GM19238 (cell line): ENCODE measurements at regions not wholly inside any gene's neighbourhood (a gene's known extent, or its start where the extent isn't known, plus 50 kb on each side); places are given as distances from the start of the nearest gene placed in this dataset.
A peak's percentile ranks its signal among the peaks of the same experiment; 100 is the strongest.

Experiments used
- DNase-seq: peaks from one replicate; pipeline ENCODE4 v3.0.0; 2011; ENCODE audit warnings: low spot score; ENCODE audit not compliant: insufficient read length

DNA sequence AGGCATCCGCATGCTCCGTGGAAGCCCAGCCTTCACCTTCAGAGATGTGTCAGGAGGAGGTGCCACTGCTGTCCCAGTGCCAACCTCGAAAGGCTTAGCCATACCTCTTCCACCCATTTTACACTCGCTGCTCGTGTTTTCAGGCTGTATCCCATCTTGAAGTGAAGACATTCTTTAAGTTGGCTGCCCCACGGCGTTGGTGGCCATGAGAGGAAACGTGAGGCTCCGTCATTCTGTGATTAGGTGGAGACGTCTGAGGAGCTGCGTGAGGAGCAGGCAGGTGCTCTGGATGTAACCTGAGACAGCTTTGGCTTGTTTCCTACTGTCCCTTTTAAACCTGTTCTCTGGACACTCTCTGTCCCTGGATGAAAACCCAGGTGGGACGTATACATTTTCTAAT, 159.9 kb upstream of the RNF32 start:
- DNase-seq, result no peak

- DNase-seq, result no peak
Observed at GRCh38 chr7:156479596-156479995, 161.0 kb upstream of the RNF32 start.

DNA sequence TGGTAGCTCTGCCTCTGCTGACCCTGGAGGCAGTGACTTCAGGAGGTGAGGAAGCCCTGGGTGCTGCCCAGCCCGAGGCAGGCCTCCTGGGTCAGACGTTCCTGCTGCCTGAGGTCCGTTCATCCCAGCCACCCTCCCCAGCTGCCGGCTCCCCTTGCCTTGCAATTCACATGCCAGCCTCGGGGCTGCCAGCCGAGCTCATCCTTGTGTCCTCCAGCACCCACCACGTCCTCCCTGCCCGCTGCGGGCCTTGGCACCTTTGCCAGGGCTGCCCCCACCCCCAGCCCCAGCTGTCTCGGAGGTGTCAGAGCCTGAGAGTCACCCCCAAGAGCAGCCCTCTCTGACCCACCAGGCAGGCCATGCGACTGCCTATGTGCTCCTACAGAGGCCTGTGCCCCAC, 162.1 kb upstream of the RNF32 start:
- no peak for DNase-seq

GRCh38 chr7:156475666-156476065, 164.9 kb upstream of the RNF32 start:
- DNase-seq, result no peak

GRCh38 chr7:156475179-156475578, 165.4 kb upstream of the RNF32 start:
- no peak for DNase-seq

DNA sequence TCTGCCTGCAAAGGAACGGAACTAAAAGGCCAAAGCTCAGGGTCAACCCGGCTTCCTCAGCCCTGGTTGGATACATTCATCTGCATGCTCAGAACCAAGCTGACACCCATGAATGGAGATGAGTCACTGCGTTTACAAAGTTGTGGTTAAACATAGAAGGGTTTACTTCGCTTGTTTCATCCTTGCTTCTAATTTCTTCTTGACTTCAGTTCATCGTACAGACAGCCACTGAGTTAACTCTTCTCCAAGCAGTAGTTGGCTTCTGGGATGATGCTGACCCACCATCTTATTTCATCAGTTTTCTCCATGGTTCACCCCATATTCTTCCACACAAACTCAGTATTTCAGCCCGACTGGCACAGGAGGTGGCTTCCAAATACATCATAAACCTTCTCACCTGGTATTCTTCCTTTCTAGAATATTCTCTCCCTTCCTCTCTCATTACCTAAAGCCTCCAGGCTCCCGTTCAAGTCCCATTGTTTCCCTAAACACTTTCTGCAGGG, 166.3 kb upstream of the RNF32 start:
- DNase-seq, result no peak

DNA sequence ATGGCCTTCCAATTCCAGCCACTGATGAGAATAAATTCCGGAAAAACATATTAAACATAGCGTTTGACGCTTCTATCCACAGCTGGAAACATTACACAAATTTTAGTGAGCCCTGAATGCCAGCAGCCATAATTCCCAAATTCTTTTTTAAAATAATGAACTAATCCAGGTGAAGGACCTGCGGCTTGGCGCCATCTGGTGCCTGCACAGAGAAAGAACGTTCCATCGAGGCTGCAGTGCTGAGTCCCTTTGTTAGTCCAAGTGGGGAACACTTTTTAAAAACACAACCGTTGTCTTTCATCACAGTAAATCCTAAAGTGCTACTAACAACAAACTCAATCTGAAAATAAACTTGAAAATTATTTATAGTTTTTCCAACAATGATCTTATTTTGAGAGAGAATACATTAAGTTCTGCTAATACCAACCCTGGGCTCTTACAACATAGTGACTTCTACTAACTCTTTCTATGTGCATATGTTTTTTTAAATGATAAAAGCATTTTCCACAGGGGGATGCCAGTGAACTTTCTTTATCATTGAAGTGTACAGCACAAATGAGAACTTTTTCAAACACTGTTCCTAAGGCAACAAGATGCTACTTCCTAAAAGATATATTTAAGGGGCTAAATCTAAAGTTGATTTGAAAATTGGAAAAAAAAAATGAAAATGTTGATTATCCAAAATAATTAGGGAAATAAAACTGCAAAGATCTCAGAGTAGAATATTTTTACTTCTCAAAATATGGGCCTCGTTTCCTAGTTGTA, 166.9 kb upstream of the RNF32 start:
- DNase-seq, result peak; percentile 48

DNA sequence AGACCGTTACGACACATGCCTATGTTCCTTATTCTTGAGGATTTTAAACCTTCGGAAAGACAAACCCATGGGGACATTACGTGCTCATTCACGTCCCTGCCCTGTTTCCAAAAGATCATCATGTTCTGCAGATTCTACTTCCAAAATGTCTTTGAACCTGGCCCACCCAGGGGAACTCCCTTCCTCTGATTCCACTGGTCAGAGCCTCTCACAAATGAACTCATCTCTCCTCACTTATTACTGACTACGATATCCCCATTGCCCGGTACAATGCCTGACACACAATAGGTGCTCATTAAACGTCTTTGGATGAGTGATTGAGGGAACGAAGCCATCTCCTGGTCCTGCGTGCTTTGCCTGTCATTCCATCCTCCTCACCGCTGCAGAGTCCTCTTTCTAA, 168.3 kb upstream of the RNF32 start:
- DNase-seq, result no peak

- DNase-seq, result no peak
Observed at GRCh38 chr7:156470399-156471320, 169.9 kb upstream of the RNF32 start.

DNA sequence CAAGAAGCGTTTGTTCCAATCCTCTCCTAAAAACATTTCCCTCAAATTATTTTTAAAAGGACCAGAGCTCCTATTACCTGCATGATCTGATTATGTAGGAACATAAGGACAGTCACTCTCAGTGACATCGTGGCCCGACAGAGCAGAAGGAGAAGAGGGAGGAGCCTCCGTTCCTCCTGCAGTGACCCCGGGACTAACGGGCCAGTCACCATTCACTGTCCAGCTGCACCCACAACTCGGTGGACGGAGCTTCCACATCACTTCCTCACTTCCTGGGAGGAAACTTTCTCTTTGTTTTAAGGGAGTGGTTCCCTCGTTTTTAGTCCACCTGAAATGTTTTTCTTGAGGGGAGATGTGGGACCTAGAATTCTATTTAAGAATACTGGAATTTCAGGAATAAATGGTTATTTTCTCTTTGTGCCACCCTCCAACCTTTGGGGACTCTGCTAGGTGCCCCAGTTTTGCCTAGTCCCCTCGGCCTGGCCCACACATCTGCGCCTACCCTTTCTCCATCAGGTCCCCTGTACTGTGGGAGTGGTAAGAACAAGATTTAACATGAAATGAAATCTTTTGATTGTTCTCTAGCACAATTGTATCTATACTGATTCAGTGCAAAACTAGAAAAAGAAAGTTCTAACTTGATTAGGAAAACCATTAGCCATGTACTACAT, 173.5 kb upstream of the RNF32 start:
- no peak for DNase-seq

GRCh38 chr7:156466272-156466671, 174.3 kb upstream of the RNF32 start:
- no peak for DNase-seq

- no peak for DNase-seq
Observed at GRCh38 chr7:156465186-156465585, 175.4 kb upstream of the RNF32 start.

GRCh38 chr7:156464339-156464738, 176.2 kb upstream of the RNF32 start:
- no peak for DNase-seq

DNA sequence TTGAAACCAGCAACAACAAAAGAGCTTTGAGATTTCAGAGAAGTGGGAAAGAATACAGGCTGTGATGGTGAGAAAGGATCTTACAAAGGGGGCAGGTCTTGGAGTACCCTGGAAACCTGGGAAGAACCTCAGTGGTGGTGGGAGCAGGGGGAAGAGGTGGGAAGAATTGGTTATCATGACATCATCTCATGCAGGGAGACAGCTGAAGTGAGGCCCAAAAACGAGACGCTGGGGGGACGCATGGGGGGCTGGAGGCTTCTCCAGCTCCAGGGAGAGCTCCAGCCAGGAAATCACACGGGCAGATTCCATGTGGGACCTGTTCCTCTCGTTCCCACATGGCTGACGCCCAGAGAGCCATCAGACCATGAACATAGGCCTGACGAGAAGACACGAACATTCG, 177.3 kb upstream of the RNF32 start:
- no peak for DNase-seq

- no peak for DNase-seq
Observed at GRCh38 chr7:156461881-156462665, 178.5 kb upstream of the RNF32 start.

DNA sequence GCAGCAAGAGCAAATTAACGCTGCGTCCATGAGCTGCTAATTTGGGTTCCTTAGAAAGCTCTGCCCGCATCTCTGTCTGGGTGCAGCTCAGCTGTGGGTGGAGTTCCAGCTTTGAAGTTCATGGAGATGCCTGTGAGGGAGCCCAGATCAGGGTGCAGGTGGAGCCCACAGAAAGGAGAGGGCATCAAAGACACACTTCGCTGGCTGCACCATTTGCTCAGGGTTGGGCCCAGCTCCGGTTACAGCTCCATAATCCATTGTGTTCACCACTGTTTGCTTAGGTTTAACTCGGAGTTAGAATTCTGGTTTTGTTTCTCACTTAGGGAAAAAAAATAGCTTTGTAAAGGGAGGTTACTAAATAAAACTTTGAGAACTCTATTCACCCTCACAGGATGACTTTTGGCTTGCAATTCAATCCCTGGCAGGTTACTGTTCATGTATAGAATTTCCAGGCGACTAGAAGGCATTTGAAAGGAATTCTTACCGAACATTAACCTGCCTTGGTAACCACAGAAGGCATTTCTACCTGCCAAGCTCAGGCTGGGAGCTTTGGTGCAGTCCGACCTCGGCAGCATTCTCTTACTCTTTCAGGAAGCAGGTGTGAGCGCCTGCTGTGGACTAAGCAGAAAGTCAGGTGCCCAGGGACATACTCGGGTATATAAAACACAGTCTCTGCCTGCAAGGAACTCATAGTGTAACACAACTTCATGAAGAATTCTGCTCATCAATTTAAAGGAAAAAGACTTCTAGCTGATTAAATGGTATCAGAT, 179.5 kb upstream of the RNF32 start:
- no peak for DNase-seq

DNA sequence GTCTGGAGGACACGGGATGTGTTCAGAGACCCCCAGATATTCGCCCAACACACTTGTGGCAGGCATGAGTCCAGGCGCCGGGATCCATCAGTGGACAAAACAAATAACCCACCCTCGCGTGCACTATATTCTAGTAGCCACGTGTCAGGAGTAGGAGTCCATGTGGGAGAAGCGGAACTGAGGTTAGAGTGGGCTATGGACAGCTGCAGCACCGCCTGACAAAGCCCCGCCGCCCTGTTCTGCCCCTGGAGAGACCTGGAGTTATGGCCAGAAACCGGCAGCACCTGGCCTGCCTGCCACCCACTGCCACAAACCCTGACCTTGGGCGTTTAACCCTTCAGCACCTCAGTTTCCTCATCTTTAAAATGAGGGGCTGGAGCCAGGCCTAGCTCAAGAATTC, 181.0 kb upstream of the RNF32 start:
- DNase-seq, result no peak

DNA sequence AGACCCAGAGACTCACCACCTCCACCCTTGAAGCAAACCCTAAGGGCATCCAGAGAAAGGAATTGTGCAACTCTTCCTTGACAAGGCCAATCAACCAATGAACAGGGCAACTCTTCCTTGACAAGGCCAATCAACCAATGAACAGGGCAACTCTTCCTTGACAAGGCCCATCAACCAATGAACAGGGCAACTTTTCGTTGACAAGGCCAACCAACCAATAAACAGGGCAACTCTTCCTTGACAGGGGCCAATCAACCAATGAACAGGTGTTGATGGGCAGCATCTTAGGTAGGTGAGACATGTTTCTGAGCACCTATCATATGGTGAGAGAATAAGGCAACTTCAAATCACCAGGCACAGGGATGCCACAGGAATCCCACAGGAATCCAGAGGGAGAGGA, 181.5 kb upstream of the RNF32 start:
- no peak for DNase-seq

- no peak for DNase-seq
Observed at GRCh38 chr7:156458011-156458410, 182.6 kb upstream of the RNF32 start.

DNA sequence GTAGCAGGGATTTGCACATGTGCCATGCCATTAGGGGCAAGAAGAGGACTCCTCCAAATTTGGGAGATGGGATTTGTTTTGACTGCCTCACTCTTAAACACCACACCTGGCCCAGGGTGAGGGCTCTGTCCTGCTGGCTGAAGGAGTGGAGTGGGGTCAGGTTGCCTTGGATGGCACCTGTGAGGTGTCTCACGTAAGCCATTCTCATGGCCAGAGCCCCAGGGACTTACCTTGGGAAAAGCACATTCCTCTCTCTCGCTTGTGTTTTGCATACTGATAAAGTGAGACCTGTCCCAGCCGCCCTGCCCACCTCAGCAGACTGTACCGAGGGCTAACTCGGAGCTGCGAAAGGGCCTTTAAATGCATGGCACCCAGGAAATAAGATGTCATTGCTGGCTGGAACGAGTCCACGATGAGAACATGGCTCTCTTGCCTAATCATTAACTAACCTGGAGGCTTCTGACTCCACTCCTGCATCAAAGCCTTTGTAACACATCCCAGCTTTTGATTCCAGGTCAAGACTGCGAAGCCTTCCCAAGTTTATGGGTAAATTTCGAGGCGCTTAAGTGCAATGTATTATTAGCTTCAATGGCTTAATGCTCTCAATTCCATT, 184.0 kb upstream of the RNF32 start:
- no peak for DNase-seq
